DOHH2 (cell line): ENCODE measurements at regions not wholly inside any gene's neighbourhood (a gene's known extent, or its start where the extent isn't known, plus 50 kb on each side); places are given as distances from the start of the nearest gene placed in this dataset.

ENCODE experiments used
- H3F3A ChIP-seq: fragments of 200-600 bp; sonication (generic), shearing (Covaris generic); 2 replicates; pipeline ENCODE4 v1.6.0; 2016; ENCODE audit warnings: antibody characterized with exemption, mild to moderate bottlenecking; ENCODE audit not compliant: control insufficient read depth, insufficient read depth
- H3K27ac ChIP-seq: fragments of 200-600 bp; sonication (generic); 2 replicates; pipeline ENCODE4 v1.5.1; 2014; ENCODE audit warnings: low read depth, mild to moderate bottlenecking, low read length, moderate library complexity
- H3K27me3 ChIP-seq: fragments of 200-600 bp; sonication (generic); 2 replicates; pipeline ENCODE4 v1.6.1; 2014; ENCODE audit warnings: mild to moderate bottlenecking, low read length, mixed read lengths; ENCODE audit not compliant: control insufficient read depth
- H3K36me3 ChIP-seq: fragments of 200-600 bp; sonication (generic); 2 replicates; pipeline ENCODE4 v1.6.1; 2014; ENCODE audit warnings: mild to moderate bottlenecking, low read length, moderate library complexity, mixed read lengths; ENCODE audit not compliant: control insufficient read depth
- H3K4me1 ChIP-seq: fragments of 200-600 bp; sonication (generic); 2 replicates; pipeline ENCODE4 v1.6.1; 2014; ENCODE audit warnings: mild to moderate bottlenecking, low read length, mixed read lengths; ENCODE audit not compliant: control insufficient read depth
- H3K4me2 ChIP-seq: fragments of 200-600 bp; sonication (generic); 2 replicates; pipeline ENCODE4 v1.6.0; 2014; ENCODE audit warnings: mild to moderate bottlenecking, low read length, moderate library complexity
- H3K4me3 ChIP-seq: fragments of 200-600 bp; sonication (generic); 2 replicates; pipeline ENCODE4 v1.5.1; 2014; ENCODE audit warnings: mild to moderate bottlenecking, low read length, mixed read lengths
- H3K79me2 ChIP-seq: fragments of 200-600 bp; sonication (generic); 2 replicates; pipeline ENCODE4 v1.6.1; 2014; ENCODE audit warnings: mild to moderate bottlenecking, low read length, mixed read lengths; ENCODE audit not compliant: control insufficient read depth
- H3K9me2 ChIP-seq: fragments of 200-600 bp; sonication (generic); replicated peaks from 2 replicates; pipeline ENCODE4 v1.6.1; 2014; ENCODE audit warnings: mild to moderate bottlenecking, low read length, mixed read lengths; ENCODE audit not compliant: control insufficient read depth
- H3K9me3 ChIP-seq: fragments of 200-600 bp; sonication (generic); 2 replicates; pipeline ENCODE4 v1.6.1; 2014; ENCODE audit warnings: antibody characterized with exemption, low read length, mixed read lengths; ENCODE audit not compliant: control insufficient read depth, insufficient read depth
- H4K20me1 ChIP-seq: fragments of 200-600 bp; sonication (generic); 2 replicates; pipeline ENCODE4 v1.6.0; 2014; ENCODE audit warnings: low read depth, mild to moderate bottlenecking, antibody characterized with exemption, low read length, moderate library complexity; ENCODE audit not compliant: control insufficient read depth, insufficient read depth
- EZH2phosphoT487 ChIP-seq: fragments of 200-600 bp; sonication (generic); IDR thresholded peaks from 2 replicates; pipeline ENCODE4 v1.6.1; 2017; ENCODE audit warnings: borderline replicate concordance, mild to moderate bottlenecking, antibody characterized with exemption, low read length, moderate library complexity, mixed read lengths
- TF ChIP-seq, protein P1 (sequence below): fragments of 200-600 bp; sonication (generic); IDR thresholded peaks from one replicate; pipeline ENCODE4 v1.5.1; 2014; ENCODE audit warnings: antibody characterized with exemption, mild to moderate bottlenecking, low read depth, low read length; ENCODE audit not compliant: poor library complexity, severe bottlenecking

DNA sequence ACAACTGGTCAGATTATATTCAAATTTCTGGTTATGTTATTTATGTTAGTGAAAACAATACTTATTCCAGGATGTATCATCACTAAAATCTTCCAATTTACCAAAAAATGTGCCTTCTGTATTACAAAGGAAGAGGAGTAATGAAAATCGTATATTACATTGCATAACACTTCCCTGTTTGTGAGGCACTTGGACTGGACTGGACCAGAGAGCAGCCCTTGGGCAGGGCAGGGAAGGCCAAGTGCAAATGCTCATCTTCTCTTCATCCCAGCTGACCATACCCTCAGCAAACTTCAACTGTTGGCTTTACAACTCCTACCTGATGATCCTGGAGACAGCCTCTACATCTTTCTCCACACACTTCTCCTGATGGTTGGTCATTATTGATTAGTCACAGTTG lies 285.7 kb upstream of the MME start:
- H3K4me2 ChIP-seq = no peak overlapping the region
- H3K4me3 ChIP-seq = no peak overlapping the region
- H4K20me1 ChIP-seq = no peaks in the 10 kb centered on the region
- H3K4me1 ChIP-seq = peaks cover 9% of the 10 kb centered on the region
- no peaks in the 10 kb centered on the region for H3K36me3 ChIP-seq
- H3F3A ChIP-seq = no peaks in the 10 kb centered on the region
- no peaks in the 10 kb centered on the region for H3K9me2 ChIP-seq
- no peaks in the 10 kb centered on the region for H3K27me3 ChIP-seq
- TF ChIP-seq EZH2phosphoT487 = no peak
- TF ChIP-seq, protein P1, sequence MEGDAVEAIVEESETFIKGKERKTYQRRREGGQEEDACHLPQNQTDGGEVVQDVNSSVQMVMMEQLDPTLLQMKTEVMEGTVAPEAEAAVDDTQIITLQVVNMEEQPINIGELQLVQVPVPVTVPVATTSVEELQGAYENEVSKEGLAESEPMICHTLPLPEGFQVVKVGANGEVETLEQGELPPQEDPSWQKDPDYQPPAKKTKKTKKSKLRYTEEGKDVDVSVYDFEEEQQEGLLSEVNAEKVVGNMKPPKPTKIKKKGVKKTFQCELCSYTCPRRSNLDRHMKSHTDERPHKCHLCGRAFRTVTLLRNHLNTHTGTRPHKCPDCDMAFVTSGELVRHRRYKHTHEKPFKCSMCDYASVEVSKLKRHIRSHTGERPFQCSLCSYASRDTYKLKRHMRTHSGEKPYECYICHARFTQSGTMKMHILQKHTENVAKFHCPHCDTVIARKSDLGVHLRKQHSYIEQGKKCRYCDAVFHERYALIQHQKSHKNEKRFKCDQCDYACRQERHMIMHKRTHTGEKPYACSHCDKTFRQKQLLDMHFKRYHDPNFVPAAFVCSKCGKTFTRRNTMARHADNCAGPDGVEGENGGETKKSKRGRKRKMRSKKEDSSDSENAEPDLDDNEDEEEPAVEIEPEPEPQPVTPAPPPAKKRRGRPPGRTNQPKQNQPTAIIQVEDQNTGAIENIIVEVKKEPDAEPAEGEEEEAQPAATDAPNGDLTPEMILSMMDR = no peak
- H3K27ac ChIP-seq = no peak overlapping the region
- no peaks in the 10 kb centered on the region for H3K9me3 ChIP-seq
- no peaks in the 10 kb centered on the region for H3K79me2 ChIP-seq

GRCh38 chr3:154792828-154793227 lies 287.3 kb upstream of the MME start:
- Histone ChIP-seq H3K79me2 (no peaks in the 10 kb centered on the region), H3K9me2 (no peaks in the 10 kb centered on the region), H3F3A (no peaks in the 10 kb centered on the region), H3K36me3 (no peaks in the 10 kb centered on the region), H3K4me3 (no peak overlapping the region), H4K20me1 (no peaks in the 10 kb centered on the region), H3K9me3 (no peaks in the 10 kb centered on the region), H3K4me1 (peaks cover 9% of the 10 kb centered on the region), H3K4me2 (no peak overlapping the region), H3K27me3 (no peaks in the 10 kb centered on the region), H3K27ac (no peak overlapping the region)
- TF ChIP-seq, protein P1 = no peak
- TF ChIP-seq EZH2phosphoT487 = no peak

GRCh38 chr3:154791611-154792010 lies 288.5 kb upstream of the MME start:
- Histone ChIP-seq H3F3A (no peaks in the 10 kb centered on the region), H3K27ac (no peak overlapping the region), H3K4me1 (peaks cover 9% of the 10 kb centered on the region), H3K9me3 (no peaks in the 10 kb centered on the region), H4K20me1 (no peaks in the 10 kb centered on the region), H3K79me2 (no peaks in the 10 kb centered on the region), H3K36me3 (no peaks in the 10 kb centered on the region), H3K4me2 (no peak overlapping the region), H3K9me2 (no peaks in the 10 kb centered on the region), H3K4me3 (no peak overlapping the region), H3K27me3 (no peaks in the 10 kb centered on the region)
- TF ChIP-seq EZH2phosphoT487 = no peak
- TF ChIP-seq, protein P1 = no peak

DNA sequence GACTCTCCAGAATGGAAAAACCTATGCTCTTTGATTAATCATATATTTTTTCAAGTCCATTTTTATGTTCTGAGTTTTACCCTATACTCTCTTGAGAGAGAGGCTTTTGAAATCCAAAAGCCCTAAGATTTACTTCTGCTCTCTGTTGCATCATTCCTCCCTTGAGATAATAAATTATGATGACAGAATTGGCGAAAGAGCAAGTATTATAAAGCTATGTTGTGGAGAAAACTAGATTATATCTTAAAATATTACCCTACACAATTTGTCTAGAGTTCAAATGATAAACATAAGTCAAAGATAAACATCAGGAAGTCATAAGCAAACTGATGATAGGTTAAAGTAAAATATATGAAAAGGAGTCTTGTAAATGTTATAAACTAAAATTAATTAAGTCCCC lies 293.4 kb upstream of the MME start:
- H3K27ac ChIP-seq = no peak overlapping the region
- no peaks in the 10 kb centered on the region for H3K9me3 ChIP-seq

More for the DNA sequence above, 293.4 kb upstream of the MME start:
- H3K4me2 ChIP-seq = no peak overlapping the region
- no peak overlapping the region for H3K4me3 ChIP-seq
- H3K27me3 ChIP-seq = no peaks in the 10 kb centered on the region
- no peaks in the 10 kb centered on the region for H3F3A ChIP-seq
- no peaks in the 10 kb centered on the region for H3K36me3 ChIP-seq
- H3K4me1 ChIP-seq = no peaks in the 10 kb centered on the region
- TF ChIP-seq EZH2phosphoT487 = no peak
- TF ChIP-seq, protein P1 = no peak
- no peaks in the 10 kb centered on the region for H3K9me2 ChIP-seq
- no peaks in the 10 kb centered on the region for H3K79me2 ChIP-seq
- H4K20me1 ChIP-seq = no peaks in the 10 kb centered on the region
